Vagina (tissue), 2 donors: ENCODE measurements at regions not wholly inside any gene's neighbourhood (a gene's known extent, or its start where the extent isn't known, plus 50 kb on each side); places are given as distances from the start of the nearest gene placed in this dataset.

Experiments
- CTCF ChIP-seq, 3 experiments: fragments of 450-650 bp in 2 of 3; fragments of 200-600 bp in 1 of 3; sonication (generic) in 1 of 3; IDR thresholded peaks; one replicate each; pipeline ENCODE4 v1.5.1; 2017 to 2019; ENCODE audit warnings: antibody characterized with exemption in 3 of 3, mild to moderate bottlenecking in 2 of 3, moderate library complexity in 2 of 3
- POLR2AphosphoS5 ChIP-seq, 2 donors: sonication (generic); formaldehyde crosslinking; IDR thresholded peaks; one replicate each; pipeline ENCODE4 v1.9.0; 2017; ENCODE audit warnings: antibody characterized with exemption in 2 of 2, mild to moderate bottlenecking in 2 of 2, low read depth in 1 of 2; ENCODE audit not compliant: insufficient read depth in 1 of 2

GRCh38 chr2:66995636-66996035, 401.5 kb upstream of the ETAA1 start:
- TF ChIP-seq CTCF (IDR thresholded peaks at IDR 0.05) (no peak), POLR2AphosphoS5 (IDR thresholded peaks at IDR 0.05; ENCODE audit: insufficient read depth in 1 of 2, low read depth in 1 of 2) (no peak)
